GM21447 (cell line): ENCODE measurements at regions not wholly inside any gene's neighbourhood (a gene's known extent, or its start where the extent isn't known, plus 50 kb on each side); places are given as distances from the start of the nearest gene placed in this dataset.
"Not testable (repeated sequence)": the region's sequence is repeated elsewhere in the genome, so short reads cannot be mapped to it uniquely, and the experiment has no call there.

Experiments
- ATAC-seq: cut with Tn5 transposase; IDR thresholded peaks from one replicate; pipeline ENCODE4 v1.9.1; 2021; ENCODE audit not compliant: unreplicated experiment

GRCh38 chr4:124132161-124132560 lies 580.4 kb downstream of the ANKRD50 start:
- no peak for ATAC-seq

DNA sequence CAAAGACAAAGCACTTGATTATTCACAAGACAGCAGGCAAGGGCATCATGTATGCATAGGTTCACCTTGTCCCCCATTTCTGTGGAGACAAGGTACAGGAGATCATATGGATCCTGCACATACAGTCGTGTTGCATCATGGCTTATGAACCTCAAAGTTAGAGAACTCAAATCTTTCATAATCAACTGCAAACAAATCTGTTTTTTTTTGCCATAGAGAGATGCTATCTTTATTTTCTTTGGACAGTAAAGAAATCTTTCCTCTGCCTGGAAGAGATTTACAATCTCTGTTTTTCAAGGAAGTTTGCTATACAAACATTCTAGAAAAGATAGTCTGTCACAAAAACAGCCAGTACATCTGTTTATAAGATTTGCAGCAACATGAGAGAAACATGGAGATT lies 578.8 kb downstream of the ANKRD50 start:
- ATAC-seq, result no peak

DNA sequence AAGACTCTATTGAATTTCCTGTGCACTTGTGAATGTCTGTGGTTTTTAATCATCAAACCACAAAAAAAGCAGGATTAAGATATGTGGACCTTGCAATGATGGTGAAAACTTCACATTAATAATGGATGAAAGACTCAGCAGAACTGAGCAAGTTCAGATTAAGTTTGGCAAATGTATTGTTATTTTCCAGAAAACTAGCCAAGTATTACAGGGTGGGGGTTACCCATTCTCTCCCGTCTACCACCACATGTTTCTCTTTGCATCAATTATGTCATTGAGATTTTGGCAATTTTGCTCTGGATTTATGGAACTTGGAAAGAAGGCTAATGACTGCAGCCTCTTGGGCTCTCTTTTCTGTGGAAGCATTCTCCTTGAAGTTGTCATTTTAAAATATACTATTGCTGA lies 577.1 kb downstream of the ANKRD50 start:
- no peak for ATAC-seq

- no peak for ATAC-seq
Observed at GRCh38 chr4:124139044-124139443, 573.5 kb downstream of the ANKRD50 start.

- no peak for ATAC-seq
Observed at GRCh38 chr4:124143632-124144031, 568.9 kb downstream of the ANKRD50 start.

GRCh38 chr4:124144238-124144654 lies 568.3 kb downstream of the ANKRD50 start:
- ATAC-seq, result no peak

DNA sequence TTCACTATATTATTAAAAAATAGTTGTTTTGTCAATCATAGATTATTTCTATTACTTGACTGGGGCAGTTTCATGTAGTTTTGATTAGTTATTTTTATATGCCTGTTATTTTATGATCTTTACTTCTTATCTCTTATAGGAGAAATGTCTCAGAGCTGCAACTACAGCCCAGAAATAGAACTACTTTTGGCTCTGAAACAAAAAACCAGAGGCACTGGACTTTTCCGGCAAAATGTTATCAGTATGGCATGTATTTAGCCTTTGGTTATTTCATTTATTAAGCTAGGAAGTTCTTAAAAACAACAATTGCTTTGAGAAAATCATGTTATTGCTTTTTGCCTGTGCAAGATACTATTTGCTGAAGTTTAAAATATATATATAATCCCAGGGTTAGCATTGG lies 566.5 kb downstream of the ANKRD50 start:
- ATAC-seq, result no peak

DNA sequence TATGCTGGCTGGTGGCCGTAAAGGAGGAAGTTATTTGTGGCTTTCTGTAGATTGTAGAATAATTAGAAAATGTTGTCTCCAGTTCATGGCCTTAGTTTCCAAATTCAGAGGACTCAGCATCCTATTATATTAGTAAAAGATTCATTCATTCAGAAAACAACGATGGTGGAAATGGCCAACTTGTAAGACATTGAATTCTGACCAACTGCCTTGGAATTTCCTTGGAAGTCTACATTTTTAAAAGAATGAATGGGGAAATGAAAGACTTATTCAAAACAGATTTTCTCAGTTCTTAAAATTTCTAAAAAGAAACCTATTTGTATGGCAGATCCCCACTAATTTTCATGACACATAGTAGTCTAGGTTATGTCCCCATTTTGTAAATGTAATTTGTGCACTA lies 561.5 kb downstream of the ANKRD50 start:
- no peak for ATAC-seq

DNA sequence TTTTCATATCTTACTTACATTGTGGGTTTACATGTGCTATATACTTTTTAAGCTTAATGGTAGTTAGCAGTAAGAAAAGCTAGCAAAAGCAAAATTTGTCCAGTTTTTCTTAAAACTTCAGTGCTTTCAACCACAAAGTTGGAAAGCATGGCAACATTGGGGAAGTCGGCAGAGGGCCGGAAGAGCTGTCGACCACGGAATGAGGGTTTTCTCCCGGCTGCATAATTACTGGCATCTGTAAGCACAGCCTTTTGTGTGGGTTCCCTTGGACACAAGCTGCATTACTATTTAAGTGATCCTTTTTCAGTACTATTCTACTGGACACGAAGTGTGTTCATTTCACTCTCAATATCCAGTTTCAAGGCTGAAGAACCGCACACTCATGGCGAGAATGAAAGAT lies 560.4 kb downstream of the ANKRD50 start:
- ATAC-seq, result no peak

DNA sequence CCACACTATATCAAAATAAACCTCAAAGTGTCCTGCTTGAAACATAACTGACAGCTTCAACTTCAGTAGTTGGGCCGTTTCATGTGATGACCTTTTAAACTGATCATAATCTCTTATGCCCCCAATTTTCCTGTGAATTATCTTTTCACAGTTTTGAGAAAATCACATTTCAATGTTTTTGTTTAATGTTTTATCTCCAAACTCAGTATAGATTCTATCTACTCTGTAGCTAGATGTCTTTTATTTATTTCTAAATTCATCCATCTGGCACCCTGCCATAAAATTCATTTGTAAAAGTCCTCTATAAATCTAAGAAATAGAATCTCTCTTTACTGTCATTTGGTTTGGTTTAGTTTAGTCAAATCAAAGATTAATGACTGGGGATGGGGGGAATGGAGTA lies 557.3 kb downstream of the ANKRD50 start:
- ATAC-seq, result no peak

GRCh38 chr4:124157396-124158083 lies 555.0 kb downstream of the ANKRD50 start:
- ATAC-seq, result no peak

DNA sequence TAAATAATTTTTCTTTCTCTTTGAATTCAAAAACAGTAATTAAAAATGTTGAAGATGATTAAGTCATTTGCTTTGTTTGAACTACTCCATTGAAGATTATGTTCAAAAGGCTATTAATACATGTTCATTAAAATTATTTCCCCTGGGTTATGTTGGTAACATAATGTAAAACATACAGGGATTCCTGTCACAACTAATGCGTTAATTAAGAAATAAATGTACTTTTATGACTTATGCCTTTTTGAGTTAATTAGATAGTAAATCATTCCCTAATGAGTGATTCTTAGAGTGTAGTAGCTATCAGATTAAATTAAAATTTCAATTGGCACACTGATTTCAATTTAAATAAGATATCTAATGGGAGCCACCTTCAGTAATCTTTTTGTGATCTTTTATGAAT lies 549.1 kb downstream of the ANKRD50 start:
- ATAC-seq, result no peak

DNA sequence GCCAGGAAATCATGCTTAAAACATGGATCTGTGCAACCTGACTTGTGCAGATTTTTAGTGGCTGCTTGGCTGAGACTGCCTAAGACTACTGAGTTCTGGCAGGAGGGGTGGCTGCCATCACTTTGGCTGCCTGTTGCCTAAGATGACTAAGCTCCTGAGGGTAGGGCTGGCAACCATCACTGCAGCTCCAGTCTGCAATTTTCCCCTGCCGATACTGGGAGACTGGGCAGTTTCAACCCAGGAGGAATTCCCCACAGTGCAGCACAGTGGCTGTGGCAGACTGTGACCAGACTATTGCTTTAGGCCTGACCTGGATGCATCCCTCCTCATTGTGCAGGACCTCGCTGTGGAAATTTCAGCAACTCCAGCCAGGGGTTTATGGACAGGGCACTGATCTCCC lies 544.9 kb downstream of the ANKRD50 start:
- no peak for ATAC-seq

GRCh38 chr4:124169524-124169923 lies 543.0 kb downstream of the ANKRD50 start:
- ATAC-seq, result not testable (repeated sequence)

- no peak for ATAC-seq
Observed at GRCh38 chr4:124173912-124174311, 538.6 kb downstream of the ANKRD50 start.

DNA sequence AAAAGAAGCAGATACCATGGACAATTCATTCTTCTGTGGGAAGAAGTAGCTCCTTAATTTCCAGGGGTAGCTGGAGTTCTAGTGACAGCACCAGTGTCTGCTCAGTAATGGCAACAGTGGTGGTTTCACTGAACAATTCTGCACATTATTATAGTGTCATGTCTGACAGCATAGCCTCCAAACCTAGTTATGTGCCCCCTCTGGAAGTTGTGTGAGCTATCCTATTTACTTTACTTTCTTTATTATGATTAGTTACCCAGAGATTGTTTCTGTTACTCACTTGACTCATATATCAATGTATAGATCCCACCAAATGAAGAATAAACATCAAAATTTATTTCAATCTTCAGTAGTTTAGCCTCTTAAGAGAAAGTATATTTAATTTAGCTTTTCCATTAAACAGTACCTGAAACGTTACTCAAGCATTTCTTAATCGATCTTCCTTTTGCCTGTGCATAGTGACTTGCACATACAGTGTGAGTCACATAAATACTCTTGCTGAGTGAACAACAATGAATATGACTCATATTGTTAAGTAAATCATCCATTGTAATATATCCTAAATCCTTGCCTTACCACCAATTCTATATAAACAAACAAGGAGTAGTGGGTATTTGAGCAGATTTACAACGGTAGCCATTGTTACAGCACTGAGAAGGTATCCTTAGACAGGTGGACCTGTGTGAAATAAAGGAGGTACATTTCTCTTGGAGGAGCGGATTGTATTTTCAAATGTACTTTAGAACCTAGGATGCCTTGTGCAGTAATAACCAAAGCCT lies 534.7 kb downstream of the ANKRD50 start:
- ATAC-seq, result no peak

DNA sequence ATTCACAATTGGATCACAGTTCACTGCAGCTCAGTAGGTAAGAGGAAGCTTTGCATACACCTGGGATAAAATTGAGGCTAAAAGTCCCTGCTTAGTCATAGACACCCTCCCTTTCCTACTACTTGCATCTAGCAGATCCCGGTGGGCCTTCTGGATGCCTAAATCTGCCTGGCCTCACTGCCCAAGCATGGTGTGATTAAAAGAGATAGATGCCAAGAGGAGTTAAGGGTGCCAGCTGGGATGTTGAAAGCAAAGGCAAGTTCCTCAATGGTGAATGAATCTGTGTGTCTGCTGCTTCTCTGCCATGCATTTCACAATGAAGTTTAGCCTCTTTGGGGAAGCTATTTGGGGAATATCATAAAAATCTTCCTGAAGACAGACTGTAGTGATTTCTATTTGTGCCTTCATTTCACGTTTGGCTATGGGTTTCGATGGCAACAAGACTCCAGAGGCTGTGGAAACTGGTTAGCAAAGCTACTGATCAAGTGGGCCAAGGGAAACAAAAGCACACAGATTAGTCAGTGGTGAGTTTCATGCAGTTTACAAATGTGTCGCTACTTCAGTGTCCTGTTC lies 534.0 kb downstream of the ANKRD50 start:
- ATAC-seq, result no peak

DNA sequence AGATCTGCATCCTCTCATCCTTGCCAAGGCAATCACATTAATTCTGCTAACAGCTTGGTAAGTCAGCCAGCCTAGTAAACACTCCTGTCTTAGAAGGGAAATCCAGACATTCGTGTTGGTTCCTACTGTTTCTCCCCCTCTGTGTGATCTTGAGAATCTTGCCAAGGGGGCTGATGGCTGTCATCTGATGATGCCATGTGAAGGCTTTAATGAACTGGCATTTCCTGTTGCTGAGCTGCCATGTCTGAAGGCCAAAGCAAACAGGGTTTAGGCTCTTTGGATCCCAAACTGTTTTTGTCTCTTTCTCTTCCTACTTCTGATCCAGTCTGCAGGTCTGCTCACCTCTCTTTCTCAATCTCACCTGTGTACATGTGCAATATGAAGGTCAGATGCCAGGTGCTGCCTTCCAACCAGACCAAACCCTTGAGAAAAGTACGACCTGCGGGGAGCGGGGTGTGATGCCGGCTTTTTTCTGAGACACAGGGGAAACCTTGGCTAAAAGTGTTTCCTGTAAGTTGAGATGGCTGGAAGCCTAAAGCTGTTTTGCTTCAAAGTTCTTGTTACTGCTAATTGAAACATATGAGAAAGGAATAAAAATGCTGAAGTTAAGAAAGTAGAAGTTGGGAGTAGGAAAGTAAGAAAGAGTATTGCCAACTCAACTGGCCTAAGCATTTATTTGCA lies 532.9 kb downstream of the ANKRD50 start:
- ATAC-seq, result no peak

- no peak for ATAC-seq
Observed at GRCh38 chr4:124181039-124181438, 531.5 kb downstream of the ANKRD50 start.

DNA sequence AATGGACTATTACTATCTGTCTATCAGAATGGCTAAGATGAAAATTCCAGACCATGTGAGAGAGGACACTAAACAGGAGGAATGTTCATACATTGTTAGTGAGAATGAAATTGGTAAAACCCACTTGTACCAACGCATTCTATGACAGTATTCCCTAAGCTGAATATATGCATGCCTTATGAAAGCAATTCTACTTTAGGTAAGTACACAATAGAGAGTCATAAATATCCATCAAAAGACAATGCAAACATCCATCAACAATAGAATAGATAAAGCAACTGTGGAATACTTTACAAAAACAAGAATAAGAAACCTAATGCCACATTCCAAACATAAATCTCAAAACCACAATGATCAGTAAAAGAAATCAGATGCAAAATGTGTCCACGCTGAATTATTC lies 529.3 kb downstream of the ANKRD50 start:
- ATAC-seq, result no peak

- ATAC-seq, result no peak
Observed at GRCh38 chr4:124183926-124184325, 528.6 kb downstream of the ANKRD50 start.

- no peak for ATAC-seq
Observed at GRCh38 chr4:124184792-124185191, 527.7 kb downstream of the ANKRD50 start.
